ENCODE measurements at regions not wholly inside any gene's neighbourhood (a gene's known extent, or its start where the extent isn't known, plus 50 kb on each side); places are given as distances from the start of the nearest gene placed in this dataset.

DNA sequence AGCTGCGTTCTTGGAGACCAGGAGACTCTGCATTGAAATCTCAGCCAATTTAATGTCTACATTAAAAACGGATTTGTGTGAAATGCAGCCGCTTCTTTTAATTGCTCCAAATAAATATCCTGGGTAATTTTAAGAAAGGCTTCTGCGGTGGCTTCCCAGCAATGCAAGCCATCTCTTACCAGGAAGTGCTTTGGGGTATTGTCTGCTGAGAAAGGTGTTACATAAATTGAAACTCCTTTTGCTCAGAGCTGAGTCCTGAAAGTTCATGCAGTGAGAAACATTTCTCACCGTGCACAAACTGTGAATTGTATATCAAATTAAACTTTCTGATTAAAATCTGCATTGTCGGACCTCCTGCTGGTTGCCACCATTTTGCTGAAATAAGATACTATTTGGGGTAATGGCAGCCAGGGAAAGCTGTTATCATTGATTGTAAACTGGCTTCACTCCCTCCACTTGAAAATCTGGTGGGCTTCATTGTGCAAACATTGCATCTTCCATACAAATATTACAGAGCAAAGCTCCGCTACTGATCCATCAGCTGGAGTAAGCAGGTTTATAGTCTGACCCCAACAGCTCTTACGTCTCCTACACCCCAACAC is 59.5 kb downstream of the ZIC5 start:
- DNase-seq: no peak

DNA sequence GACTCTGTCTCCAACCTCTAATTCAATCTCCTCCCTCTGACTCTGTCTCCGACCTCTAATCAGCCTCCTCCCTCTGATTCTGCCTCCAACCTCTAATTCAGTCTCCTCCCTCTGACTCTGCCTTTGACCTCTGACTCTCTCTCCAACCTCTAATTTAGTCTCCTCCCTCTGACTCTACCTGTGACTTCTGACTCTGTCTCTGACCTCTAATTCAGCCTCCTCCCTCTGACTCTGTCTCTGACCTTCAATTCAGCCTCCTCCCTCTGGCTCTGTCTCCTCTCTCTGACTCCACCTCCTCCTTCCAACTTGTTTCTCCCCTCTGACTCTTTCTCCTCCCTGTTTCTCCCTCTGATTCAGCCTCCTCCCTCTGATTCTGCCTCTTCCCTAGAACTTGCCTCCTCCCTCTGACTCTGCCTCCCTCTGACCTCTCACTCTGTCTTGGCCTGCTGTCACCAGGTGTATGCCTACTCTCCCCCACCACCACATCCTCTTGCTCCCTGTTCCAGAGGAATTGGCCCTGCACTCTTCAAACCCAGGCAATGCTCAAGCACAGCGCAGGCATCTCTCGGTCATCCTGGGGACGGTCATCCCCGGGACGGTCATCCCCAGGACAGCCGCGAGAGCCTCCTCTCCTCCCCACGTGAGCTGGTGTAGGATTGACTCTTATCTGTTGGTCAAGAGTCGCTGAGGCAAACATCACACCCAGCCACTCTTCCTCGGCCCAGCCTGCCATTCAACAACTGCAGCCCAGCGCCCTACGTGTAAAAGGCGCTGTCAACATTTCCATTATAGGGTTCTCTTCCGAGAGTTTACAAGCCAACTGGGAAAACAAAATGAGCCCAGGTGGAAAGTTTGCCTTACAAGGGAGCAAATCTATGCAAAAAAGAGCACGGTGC is 60.2 kb downstream of the ZIC5 start:
- DNase-seq: no peak

DNA sequence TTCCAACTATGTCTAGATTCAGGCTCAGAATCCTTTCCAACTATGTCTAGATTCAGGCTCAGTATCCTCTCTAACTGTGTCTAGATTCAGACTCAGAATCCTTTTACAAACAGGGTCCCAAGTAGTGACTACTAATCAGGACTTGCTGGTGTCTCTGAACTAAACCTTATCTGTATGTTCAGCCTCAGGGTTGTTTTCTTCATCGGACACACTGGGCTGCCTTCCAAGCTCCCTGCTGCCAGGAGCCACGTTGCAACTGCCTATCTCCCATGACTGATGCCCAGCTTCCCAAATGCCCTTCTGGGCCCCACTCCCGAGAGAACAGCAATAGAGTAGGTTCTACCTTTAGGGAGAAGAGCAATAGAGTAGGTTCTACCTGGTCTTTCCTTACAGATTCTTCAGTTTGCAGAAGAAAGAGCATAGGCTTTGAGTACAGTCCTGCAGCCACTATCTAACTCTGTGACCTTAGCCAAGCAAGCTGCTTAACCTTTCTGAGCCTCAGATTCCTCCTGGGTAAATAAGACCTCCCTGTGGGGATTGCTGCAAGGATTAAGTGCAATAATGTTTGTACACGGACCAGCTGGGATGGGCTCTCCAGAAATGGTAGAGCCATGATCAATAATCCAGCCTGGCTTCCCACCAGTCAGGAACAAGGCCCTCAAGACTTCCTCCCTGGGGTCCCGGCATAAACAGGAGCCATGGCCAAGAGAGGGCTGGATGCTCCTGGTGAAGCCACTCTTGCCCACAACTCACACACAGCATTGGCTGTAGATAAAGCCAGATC is 61.5 kb downstream of the ZIC5 start:
- no peak for DNase-seq

DNA sequence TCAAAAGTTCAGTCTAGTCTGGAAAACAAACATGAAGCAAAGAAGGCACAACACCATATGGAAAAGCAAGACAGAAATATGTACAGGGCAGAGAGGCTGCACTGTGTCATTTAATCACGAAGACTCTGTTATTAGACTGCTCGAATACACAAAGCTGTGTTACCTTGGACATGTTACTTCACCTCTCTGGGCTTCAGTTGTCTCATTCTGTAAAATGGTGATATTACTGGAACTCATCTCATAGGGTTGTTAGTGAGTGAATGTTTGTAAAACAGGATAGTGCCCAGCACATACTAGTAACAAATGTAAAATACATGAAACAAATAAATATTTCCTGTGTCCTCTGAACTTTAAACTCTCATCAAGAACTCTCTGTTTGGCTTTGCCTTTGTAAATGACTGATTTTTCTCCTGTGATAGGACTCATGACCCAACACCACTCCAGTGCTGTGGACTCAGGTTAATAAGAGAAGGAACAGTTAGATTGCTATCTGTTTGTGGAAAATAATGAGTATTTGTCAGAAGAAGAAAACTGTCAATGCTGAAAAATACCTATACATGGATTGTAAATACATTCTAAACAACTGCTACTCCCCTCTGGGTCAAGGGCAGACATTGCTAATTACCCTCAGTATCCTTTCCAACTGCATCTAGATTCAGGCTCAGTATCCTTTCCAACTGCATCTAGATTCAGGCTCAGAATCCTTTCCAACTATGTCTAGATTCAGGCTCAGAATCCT is 62.3 kb downstream of the ZIC5 start:
- DNase-seq: no peak

GRCh38 chr13:99908140-99908803 is 63.3 kb downstream of the ZIC5 start:
- no peak for DNase-seq

GRCh38 chr13:99907627-99908026 is 63.9 kb downstream of the ZIC5 start:
- no peak for DNase-seq

GRCh38 chr13:99907038-99907437 is 64.5 kb downstream of the ZIC5 start:
- DNase-seq: no peak

DNA sequence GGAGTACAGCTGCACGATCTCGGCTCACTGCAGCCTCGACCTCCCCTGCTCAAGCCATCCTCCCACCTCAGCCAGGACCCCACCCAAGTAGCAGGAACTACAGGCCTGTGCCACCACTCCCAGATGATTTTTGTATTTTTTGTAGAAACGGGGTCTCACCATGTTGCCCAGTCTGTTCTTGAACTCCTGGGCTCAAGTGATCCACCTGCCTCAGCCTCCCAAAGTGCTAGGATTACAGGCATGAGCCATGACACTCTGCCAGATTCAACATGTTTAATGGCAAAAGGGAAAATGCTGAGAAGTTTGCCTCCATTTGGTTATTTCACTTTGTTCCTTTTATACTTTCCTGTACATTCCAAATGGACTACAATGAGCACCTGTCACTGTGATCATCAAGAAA is 65.8 kb downstream of the ZIC5 start:
- DNase-seq: no peak

DNA sequence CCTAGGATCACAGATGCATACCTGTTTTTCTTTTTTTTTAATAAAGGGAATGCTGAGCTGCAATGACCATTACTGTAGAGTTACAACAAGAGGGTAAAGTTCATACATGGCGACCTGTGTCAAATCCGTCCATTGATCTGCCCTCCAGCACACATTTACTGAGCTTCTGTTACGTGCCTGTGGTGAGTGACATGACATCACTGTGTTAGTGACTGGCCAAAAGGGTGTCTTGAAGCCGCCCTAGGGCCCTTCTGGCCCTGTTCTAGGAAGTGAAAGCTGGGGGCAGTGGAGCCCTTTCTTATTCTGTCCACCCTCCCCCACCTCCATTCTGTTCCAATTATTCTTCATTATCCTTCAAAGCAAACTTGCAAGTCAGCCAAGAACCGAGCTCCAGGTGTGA is 66.3 kb downstream of the ZIC5 start:
- no peak for DNase-seq

- no peak for DNase-seq
Observed at GRCh38 chr13:99903140-99903539, 68.4 kb downstream of the ZIC5 start.

DNA sequence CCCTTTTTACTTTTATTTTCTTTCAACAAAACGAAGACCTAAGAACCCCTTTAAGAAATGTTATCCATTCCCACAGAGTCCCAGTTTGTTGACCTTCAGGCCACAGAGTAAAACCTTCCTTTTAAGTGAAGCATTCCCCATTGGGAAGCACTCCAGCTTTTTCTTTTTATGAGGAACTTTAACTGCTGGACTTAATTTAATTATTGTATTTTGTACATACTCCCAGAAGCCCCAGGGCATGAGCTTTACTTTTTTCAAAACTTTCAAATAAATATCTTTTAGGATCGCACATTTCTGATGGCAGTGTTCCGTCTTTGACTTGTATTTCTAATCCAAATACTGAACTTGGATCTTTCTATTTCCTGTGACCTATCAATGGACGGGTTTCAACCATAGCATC is 68.9 kb downstream of the ZIC5 start:
- no peak for DNase-seq

GRCh38 chr13:99900960-99901359 is 70.6 kb downstream of the ZIC5 start:
- no peak for DNase-seq

GRCh38 chr13:99898421-99898820 is 73.1 kb downstream of the ZIC5 start:
- no peak for DNase-seq

DNA sequence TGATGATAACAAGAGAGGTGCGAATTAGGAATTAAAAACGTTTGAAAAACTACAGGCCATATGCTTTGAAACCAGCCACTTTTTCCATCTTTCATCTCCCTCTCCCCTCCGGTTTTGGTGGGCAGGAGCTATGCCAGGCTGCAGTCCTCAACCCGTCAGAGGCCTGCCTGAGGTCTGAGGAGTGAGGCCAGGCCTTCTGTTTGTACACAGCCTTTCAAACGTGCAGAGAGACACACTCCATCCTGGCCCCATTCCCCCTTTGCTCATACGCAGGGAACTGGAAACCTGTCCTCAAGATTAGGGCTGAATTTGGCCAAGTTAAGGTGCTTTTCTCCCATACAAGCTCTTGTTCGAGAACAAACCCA is 74.5 kb downstream of the ZIC5 start:
- no peak for DNase-seq

DNA sequence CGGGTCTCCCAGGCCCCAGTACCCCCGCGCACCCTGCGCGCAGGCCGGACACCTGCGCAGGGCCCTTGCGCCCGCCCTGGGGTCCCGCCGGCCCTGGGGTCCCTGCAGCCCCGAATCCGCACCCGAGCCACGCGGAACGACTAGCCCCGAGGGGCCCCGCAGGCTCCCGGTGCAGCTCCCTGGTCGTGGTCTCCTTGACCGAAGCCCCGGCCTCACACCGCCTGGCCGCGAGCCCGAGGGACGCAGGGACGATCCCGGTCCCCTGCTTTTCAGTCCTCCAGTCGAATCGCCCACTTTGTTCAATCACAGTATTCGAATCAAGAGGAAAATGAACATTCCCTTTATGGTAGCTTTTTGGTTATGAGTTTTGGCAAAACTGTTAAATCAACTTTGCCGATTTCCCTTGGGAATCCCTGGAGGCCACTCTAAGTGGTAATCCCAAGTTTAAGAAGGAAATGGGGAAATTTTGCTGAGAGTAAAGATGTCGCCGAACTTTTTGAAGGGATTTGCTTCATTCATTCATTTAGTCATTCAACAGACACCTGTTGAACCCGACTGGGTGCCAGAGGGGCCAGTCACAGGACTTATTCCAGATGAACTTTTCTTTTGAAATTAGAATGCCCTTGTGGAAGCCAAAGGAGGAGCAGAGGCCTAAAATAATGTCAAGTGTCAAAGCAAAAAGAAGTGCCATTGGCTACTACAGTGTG is 75.0 kb downstream of the ZIC5 start:
- DNase-seq: no peak

DNA sequence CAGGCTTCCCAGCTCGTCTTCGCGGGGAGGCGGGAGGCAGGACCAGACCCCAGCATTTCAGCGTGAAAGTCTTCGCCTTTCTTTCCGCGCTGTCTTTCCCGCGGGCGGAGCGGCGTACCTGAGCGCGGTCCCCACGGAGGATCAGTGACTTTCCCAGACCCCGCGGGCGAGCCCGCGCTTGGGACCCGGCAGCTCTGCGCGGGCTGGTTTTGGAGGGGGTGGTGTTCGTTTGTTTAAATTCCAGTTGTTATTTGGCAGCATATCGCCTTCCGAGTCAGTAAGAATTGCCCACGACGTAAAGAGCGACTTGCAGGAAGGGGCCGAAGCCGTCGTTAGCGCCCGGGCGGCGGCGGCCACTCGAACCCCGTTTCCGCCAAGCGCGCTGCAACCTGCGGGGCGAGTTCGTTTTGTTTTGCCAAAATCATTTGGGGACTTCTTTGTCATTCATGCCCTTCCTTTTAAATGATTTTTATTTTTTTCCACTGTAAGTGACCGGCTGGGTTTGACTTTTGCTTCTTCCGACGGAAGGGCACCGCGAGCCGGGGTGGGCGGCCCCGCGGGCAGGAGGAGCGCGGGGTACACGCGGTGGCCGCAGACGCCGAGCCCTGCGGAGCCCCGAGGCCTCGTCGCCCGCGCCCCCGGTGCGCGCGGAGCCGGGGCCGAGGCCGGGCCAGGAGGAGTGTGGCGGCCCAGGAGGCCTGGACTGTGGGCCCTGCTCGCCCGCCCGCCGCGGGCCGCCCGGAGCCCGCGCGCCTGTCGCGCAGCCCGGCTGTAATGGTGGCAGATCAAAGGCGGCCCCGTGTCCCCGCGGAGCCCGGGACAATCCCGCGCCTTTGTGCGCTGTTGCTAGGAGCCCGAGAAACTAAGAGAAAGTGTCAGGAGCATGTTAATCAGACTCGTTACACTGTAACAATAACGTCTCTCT is 75.9 kb downstream of the ZIC5 start:
- peak in 1 of 3 donors; percentile 50 for DNase-seq

DNA sequence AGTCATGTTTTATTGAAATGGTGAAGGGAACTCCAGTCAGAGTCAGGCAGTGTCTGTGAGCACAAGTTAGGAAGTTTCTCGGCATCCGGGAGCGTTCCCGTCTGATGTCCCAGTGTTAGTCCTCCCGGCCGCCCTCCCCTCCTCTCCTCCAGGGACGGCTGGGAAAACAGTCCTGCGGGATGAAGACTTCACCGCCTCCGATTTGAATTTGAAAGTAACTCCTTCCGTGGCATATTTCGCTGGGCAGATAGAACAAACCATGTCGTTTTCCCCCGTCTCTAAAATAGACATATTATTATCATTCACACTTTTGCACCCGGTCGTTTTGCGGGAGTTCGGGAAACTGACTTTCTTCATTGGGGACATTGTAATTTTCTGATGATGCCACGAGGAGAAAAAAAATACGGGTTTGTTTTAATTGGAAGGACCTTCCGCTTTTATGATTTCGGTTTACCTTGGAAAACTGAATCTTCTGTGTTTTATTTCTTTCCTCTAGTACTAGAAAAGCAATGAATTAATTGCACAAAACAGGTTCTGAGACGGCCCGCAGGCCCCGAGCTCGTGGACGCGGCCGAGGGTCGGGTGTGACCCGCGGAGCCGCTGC is 76.6 kb downstream of the ZIC5 start:
- peak in 1 of 3 donors; percentile 48 for DNase-seq

DNA sequence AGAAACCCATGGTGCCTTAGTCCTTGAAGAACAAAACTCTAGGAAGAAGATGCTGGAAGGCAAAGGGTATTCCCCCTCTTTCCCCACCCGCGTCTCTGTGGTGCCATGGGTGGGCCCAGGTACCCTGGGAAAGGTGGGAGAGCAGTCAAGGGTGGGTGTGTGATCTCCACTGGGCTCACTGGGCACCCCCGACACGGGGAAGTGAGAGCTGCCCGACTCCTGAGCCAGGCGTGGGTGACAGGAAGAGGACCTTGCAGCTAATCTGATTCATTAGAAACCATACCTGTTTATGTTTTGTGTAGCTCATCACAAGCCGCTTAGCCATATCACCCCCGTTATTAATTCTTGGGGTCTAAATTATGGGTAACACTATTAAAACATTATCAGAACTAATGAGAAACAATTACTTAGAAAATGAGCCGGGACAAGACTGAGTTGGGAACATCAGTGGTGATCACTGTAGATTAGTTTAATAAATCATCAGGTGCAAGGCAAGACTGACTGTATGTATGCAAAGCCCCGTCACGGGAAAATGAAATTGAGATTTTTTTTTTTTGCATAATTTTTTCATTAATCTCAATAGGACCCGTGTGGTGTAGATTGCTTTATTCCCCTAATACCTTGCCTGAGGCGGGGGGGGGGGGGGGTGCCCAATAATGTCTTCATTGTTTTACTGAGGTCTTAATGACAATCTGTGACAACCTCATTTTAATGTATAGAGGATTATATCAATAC is 77.3 kb downstream of the ZIC5 start:
- no peak for DNase-seq

DNA sequence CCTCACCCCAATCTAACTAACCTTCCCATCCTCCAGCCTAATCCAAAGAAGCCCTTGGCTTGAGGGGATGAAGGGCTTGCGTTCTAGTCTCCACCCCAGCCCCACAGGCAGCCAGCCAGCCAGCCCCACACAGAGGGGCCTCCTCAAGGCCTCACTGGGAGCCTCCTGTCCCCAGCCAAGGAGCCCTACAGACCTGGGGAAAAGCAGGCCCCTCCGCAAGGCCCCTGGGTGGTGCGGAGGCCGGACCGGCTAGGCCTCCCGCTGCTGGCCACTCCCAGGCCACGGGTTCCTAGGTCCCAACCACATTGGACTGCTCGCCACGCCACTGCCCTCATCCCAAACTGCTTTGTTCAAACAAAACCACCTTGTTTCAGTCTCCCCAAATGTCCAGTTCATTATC is 78.0 kb downstream of the ZIC5 start:
- DNase-seq: no peak
